ENCODE measurements at regions not wholly inside any gene's neighbourhood (a gene's known extent, or its start where the extent isn't known, plus 50 kb on each side); places are given as distances from the start of the nearest gene placed in this dataset.

- TF ChIP-seq NKRF (conservative IDR thresholded peaks at IDR 0.05) = no peak
- TF ChIP-seq TAF1 (IDR thresholded peaks at IDR 0.05; ENCODE audit: borderline replicate concordance, low read depth, low read length) = no peak
- no peak for TF ChIP-seq BCL11A (IDR thresholded peaks at IDR 0.05; ENCODE audit: low read depth, low read length)
- TF ChIP-seq IKZF1 (conservative IDR thresholded peaks at IDR 0.05) = no peak
- no peak for TF ChIP-seq ZBED1 (IDR thresholded peaks at IDR 0.05; ENCODE audit: borderline replicate concordance)
- TF ChIP-seq SMC3 (IDR thresholded peaks at IDR 0.05; ENCODE audit: borderline replicate concordance, low read length) = no peak
- no peak for TF ChIP-seq PAX8 (IDR thresholded peaks at IDR 0.05)
- TF ChIP-seq STAT1 (conservative IDR thresholded peaks at IDR 0.05) = no peak
Observed at GRCh38 chr5:96048763-96049162, 87.1 kb upstream of the ELL2 start (continued).

DNA sequence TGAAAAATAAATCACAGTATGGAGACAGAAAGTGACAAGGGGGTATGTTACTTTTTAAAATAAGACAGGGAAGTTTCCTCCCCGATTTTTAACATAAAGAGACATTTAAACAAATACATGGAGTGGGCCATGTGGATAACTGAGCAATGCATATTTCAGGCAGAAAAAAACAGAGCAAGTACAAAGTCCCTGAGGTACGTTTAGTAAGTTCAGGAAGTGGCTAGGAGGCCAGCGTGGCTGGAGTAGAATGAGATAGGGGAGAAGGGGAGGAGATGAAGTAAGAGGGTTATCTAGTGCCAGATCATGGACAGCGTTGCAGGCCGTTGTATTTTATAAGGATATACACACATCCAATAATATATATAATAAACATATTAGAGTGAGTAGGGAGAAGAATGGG is 84.2 kb upstream of the ELL2 start:
- Histone ChIP-seq H3K9me3 (replicated peaks; ENCODE audit: control insufficient read depth, insufficient read depth, low read length) (no peaks in the 10 kb centered on the region; the same call in 2 of the 3 replicates), H3K36me3 (ENCODE audit: control insufficient read depth in 2 of 2, insufficient read depth in 2 of 2, low read length in 1 of 2) (no peaks in the 10 kb centered on the region), H3K4me1 (ENCODE audit: control insufficient read depth, insufficient read depth, low read length) (no peaks in the 10 kb centered on the region), H2AFZ (ENCODE audit: control insufficient read depth, low read depth, low read length) (no peak overlapping the region), H3K27me3 (replicated peaks in 1 of 2; ENCODE audit: control insufficient read depth in 2 of 2, insufficient read depth in 2 of 2, low read length in 1 of 2) (no peaks in the 10 kb centered on the region), H4K20me1 (ENCODE audit: control insufficient read depth, insufficient read depth) (no peaks in the 10 kb centered on the region), H3K79me2 (ENCODE audit: control insufficient read depth, insufficient read depth, low read length) (no peaks in the 10 kb centered on the region), H3K4me2 (ENCODE audit: control insufficient read depth, insufficient read depth) (no peak overlapping the region), H3K4me3 (no peak overlapping the region), H3K9ac (ENCODE audit: control insufficient read depth, insufficient read depth, low read length) (no peak overlapping the region), H3K27ac (ENCODE audit: control insufficient read depth, insufficient read depth) (no peak overlapping the region)
- no peak for FAIRE-seq
- intact Hi-C loops (cut with micrococcal nuclease; ENCODE audit: unreplicated experiment) (no loop called here), in situ Hi-C loops (cut with MboI) (no loop called here)
- no TSS peak for BruUV-seq (replicated peaks)
- WGBS (ENCODE audit: insufficient coverage, insufficient replicate concordance, low lambda C conversion rate, missing lambda C conversion rate) = 71% methylated on average over 5 of the region's 5 CpGs
- ChIA-PET SMC1A (ENCODE audit: uncharacterized antibody, unreplicated experiment) (no interaction called here), POLR2A (no interaction called here), CTCF (interaction anchor here (0.6 to 0.9 kb wide), 2 partner anchors 135 to 204 kb away, joined by 3 read pairs; no protein-coding TSS in a partner anchor), RAD21 (ENCODE audit: unreplicated experiment) (no interaction called here)
- no peak for DNase-seq (ENCODE audit: low read depth, low spot score)
- TF ChIP-seq IRF4 (IDR thresholded peaks at IDR 0.05; ENCODE audit: low read depth, low read length) (no peak), RAD21 (IDR thresholded peaks at IDR 0.05; ENCODE audit: insufficient read depth, low read depth, low read length) (no peak), EZH2 (IDR thresholded peaks at IDR 0.05; ENCODE audit: borderline replicate concordance, control insufficient read depth, low read depth, low read length) (no peak), PAX5 (IDR thresholded peaks at IDR 0.05; ENCODE audit: borderline replicate concordance, low read depth, low read length) (no peak), IRF5 (IDR thresholded peaks at IDR 0.05; ENCODE audit: borderline replicate concordance) (no peak), SPI1 (IDR thresholded peaks at IDR 0.05; ENCODE audit: borderline replicate concordance, insufficient read depth, low read depth, low read length) (no peak), RCOR1 (conservative IDR thresholded peaks at IDR 0.05; ENCODE audit: low read depth, low read length) (no peak), SP1 (IDR thresholded peaks at IDR 0.05; ENCODE audit: low read depth, low read length) (no peak)
- no peak for ATAC-seq
